DMS53 treated with DMSO at 0.1 percent for 48 hours (cell line): ENCODE measurements at regions not wholly inside any gene's neighbourhood (a gene's known extent, or its start where the extent isn't known, plus 50 kb on each side); places are given as distances from the start of the nearest gene placed in this dataset.

Experiments used
- DNase-seq: peaks from one replicate; lab custom pipeline; 2025; ENCODE audit not compliant: unreplicated experiment; lab: John Stamatoyannopoulos, UW

GRCh38 chr1:94326329-94326728 is 88.9 kb upstream of the ARHGAP29 start:
- DNase-seq, result no peak

- peak; percentile 15 for DNase-seq
These were observed 88.3 kb upstream of the ARHGAP29 start for GRCh38 chr1:94325377-94326302.

- DNase-seq, result no peak
These were observed 86.8 kb upstream of the ARHGAP29 start for GRCh38 chr1:94324178-94324544.

- DNase-seq, result no peak
These were observed 86.2 kb upstream of the ARHGAP29 start for GRCh38 chr1:94323311-94324177.

- no peak for DNase-seq
These were observed 85.3 kb upstream of the ARHGAP29 start for GRCh38 chr1:94322696-94323095.

- no peak for DNase-seq
These were observed 84.3 kb upstream of the ARHGAP29 start for GRCh38 chr1:94321662-94322061.

- no peak for DNase-seq
These were observed 82.1 kb upstream of the ARHGAP29 start for GRCh38 chr1:94319319-94320102.

GRCh38 chr1:94318505-94319030 is 81.2 kb upstream of the ARHGAP29 start:
- no peak for DNase-seq

- DNase-seq, result no peak
These were observed 80.4 kb upstream of the ARHGAP29 start for GRCh38 chr1:94317790-94318188.

GRCh38 chr1:94316836-94317789 is 79.7 kb upstream of the ARHGAP29 start:
- DNase-seq, result no peak

- no peak for DNase-seq
These were observed 78.8 kb upstream of the ARHGAP29 start for GRCh38 chr1:94316183-94316582.

- no peak for DNase-seq
These were observed 78.2 kb upstream of the ARHGAP29 start for GRCh38 chr1:94315552-94316116.

- peak; percentile 26 for DNase-seq
These were observed 77.0 kb upstream of the ARHGAP29 start for GRCh38 chr1:94314222-94314858.

GRCh38 chr1:94310570-94311270 is 73.3 kb upstream of the ARHGAP29 start:
- no peak for DNase-seq

GRCh38 chr1:94309829-94310569 is 72.6 kb upstream of the ARHGAP29 start:
- DNase-seq, result peak; percentile 45

- peak; percentile 73 for DNase-seq
These were observed 71.8 kb upstream of the ARHGAP29 start for GRCh38 chr1:94309216-94309615.

GRCh38 chr1:94306521-94306920 is 69.1 kb upstream of the ARHGAP29 start:
- no peak for DNase-seq

GRCh38 chr1:94305704-94306103 is 68.3 kb upstream of the ARHGAP29 start:
- no peak for DNase-seq
